Right hindlimb (tissue), 1 donor: ENCODE measurements at regions not wholly inside any gene's neighbourhood (a gene's known extent, or its start where the extent isn't known, plus 50 kb on each side); places are given as distances from the start of the nearest gene placed in this dataset.
"Not testable (repeated sequence)": the region's sequence is repeated elsewhere in the genome, so short reads cannot be mapped to it uniquely, and the experiment has no call there.

ENCODE experiments used
- DNase-seq: peaks from one replicate; pipeline ENCODE4 v3.0.0-alpha.2; 2018

DNA sequence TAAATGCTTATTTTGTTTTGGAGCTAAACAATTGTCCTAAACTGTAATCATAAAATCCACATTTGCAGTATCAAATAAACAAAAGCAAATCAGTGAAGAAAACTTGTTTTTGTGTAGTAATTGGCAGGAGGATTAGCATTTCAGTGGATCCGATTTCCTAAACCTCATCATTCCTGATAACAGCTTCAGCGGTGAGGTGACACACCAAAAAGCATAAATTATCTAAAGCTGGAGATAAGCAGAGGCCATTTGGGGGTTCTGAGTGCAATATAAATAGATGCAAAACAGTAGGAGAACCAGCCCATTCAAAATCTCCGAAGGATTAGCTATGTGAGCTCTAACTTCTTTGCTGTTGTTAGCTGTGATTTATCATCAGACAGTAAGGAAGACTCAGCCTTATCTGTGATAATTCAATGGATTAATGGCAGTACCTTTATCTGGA, 235.8 kb downstream of the EPHA7 start:
- DNase-seq, result no peak

DNA sequence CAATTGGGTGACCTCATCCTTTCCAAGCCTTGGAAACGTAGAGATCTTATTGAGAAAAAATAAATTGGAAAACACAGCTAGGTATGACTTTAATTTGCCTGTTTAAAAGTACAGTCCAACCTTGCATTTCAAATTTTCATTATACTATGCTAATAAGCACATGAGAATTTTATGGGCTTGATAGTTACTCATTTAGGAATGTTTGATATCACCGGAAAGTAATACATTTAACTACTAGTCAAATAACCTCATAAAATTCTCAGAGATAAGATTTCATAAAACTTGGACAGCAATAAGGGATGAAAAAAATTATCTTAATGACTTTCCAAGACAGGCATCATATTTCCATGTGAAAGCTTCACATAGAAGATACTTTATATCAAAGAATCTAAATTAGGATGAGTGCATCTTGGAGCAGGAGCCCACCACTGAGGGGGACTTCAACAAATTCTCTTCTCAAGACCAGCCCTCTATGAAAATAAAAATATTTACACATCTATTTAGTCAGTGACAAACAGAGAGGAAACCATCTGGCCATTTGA, 236.3 kb downstream of the EPHA7 start:
- DNase-seq, result no peak

DNA sequence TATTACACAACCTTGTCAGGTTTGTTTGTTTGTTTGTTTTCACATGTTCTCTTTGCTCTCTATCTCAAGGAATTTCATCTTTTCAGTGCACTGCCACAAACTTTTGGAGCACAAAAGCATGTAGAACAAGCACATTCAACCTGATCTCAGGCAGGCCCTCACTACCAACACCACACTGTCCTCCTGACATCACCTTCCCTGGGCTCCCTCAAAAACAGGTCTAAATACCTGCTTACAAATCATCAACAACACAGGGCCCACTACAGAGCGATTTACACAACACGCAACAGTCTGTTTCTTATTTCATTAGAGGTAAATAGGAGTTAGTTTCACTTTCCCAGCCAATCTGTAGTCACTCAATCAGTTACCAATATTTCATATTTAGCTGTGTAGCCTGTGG, 241.4 kb downstream of the EPHA7 start:
- DNase-seq, result no peak

DNA sequence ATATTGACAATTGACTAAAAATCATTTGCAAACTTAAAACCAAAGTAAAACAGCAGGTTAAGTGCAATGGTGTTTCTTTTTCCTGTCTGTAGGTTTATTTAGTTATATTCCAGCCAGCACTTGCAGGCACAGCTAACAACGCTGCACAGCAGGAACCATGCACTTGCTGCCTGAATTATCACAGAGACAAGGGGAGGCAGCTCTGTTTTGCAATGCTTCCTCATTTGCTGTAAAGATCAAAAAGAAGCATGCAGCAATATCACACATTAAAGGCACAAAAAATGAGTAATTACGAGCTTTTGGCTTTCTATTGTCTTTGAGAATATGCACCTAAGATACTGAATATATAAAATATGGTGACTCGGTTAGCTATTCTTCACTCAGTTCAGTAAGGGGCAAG, 241.9 kb downstream of the EPHA7 start:
- DNase-seq, result no peak

DNA sequence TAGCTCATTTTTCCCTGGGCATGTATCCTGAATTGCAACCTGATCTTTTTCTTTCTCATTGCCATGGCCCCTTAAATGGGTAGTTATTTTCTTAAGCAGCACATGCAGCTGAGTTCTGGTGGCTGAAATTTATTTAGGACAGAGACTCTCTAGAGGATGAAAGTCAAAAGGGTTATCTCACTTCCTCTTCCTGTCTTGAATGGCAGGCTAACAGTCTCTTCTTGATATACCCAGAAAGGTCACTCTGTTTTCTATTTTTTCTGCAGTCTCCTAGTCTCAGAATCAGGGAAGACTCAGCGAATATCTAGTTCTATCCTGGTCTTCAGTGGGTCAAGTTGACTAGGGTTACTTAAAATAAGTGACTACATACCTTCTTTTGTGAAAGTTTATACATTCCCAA, 243.3 kb downstream of the EPHA7 start:
- DNase-seq, result no peak

DNA sequence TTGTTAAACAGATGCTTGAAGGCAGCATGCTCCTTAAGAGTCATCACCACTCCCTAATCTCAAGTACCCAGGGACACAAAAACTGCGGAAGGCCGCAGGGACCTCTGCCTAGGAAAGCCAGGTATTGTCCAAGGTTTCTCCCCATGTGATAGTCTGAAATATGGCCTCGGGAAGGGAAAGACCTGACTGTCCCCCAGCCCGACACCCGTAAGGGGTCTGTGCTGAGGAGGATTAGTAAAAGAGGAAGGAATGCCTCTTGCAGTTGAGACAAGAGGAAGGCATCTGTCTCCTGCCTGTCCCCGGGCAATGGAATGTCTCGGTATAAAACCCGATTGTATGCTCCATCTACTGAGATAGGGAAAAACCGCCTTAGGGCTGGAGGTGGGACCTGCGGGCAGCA, 245.8 kb downstream of the EPHA7 start:
- DNase-seq, result not testable (repeated sequence)

DNA sequence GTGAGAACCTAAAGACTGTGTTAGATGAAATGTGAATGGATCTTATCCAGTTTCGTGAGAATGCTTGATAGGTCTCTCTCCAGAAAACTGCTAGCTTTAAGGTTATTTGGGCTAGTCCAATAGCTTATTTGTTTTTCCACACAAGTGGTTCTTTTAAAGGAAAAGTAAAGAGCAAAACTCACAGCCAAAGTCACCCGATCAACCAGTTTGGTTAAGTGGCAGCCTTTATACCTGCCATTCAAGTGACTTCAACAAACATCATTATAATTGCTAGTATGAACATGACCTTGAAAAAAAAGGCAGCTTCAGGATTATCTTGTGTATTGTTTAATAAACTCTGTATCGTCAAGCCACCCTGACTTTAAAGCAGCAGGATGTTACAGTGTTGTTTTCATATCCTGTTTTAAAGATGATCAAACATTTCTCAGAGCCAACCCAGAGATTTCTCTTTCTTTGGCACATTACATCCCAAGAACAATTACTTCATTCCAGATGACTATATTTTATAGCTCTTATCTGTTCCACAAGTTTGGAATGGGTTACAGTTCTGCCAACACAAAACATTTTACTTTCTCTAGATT, 253.4 kb downstream of the EPHA7 start:
- DNase-seq, result no peak

DNA sequence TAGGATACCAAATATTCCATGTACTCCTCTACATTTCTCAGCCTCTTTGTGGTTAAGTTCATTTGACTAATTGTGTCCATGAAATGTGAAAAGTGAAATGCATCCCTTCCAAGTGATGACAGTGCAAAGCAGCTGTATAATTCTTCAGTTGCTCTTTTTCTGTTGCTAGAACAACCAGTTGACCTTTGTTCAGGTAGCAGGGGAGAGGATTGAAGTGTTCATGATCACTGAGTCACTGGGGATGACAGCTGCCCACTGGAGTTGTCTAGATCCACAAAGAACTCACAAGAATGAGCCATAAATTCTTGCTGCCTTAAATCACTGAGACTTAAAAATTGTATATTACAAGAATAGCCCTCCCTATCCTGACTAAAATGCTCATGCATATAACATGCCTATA, 254.6 kb downstream of the EPHA7 start:
- no peak for DNase-seq

DNA sequence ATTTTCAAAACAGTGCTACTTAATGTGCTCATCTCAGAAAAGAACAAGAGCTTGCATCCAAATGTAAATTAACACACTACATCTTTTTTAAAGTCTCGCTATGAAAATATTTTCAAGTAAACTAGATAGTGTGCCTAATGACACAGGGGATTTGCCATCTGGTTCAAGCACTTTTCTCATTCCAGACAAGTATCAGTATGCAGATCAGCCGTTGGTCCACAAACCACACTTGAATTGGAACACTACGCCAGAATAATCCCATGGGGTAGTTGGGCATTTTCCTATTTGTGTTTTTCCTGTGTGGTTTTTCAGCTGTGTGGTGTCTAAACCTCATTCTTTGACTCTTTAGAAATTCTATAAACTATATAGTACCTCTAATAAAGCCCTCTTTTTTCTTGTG, 256.2 kb downstream of the EPHA7 start:
- DNase-seq, result no peak

DNA sequence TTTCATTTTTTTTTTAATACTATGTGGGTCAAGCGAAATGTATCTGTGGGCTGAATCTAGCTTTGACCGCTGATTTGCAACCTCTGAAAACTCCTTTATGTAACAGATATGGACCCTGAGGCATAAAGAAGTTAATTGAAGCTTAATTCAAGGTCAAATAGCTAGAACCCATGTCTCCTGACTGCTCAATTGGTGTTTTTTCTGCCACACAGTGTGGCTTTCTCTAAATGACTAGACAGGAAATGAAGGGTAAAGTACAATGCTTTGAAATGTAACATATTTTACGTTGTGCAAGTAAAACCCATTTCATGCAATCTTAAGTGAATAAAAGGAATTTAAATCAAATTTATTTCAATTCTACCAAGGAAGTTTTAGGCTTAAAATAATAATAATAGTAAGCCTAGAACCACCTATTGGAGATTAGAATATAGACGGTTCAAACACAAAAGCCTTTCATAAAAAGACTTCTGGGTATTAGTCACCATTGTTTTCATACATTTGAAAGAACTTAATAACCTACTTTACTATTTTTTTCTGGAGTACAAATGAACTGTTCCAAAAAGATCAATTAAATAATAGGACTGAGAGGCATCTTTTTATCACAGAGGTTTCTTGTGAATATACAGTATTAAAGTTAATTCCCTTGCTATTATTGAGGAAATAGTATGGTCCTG, 279.8 kb downstream of the EPHA7 start:
- no peak for DNase-seq

DNA sequence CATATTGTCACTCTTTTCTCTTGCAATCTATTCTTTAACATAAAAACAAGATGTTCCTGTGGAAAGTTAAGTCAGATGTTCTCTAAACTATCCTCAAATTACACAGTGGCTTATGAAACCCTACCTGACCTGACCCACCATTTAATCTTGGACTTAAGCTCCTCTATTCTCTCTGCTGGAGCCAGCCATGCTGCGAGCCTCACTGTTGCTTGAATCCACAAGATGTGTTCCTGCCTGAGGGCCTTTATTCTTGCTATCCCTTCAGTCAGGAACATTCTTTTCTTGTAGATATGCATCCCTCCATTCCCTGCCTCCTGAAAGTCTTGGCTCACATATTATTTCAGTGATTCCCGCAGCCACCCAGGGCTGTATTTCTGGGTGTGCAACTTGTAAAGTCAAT, 283.2 kb downstream of the EPHA7 start:
- no peak for DNase-seq

DNA sequence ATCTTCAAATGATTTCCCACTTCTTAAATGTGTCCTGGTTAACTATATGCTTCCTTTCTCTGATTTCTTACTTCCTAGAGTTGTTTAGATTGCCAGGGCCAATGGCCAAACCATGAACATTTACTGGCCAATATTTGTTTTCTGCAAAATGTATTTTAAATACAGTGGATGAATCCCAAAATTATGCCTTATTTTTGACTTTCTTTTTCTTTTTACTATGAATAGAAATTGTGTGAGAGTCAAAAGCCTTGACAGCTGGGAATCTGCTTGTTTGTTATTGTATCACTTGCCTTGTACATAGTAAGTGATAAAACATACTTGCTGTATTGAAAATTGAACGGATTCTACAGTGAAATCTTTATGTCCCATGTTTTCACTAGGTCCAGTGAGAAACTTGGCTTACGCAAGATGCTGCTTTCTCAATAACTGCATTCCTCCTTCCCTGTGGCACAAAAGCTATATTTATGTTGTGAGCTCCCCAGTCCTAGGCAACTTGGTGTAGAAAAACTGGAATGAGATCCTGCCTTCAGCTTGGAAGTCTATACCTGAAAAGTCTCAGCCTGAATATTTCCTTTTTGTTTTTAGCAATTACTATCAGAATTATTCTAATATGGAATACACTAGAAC, 295.2 kb downstream of the EPHA7 start:
- DNase-seq, result no peak

DNA sequence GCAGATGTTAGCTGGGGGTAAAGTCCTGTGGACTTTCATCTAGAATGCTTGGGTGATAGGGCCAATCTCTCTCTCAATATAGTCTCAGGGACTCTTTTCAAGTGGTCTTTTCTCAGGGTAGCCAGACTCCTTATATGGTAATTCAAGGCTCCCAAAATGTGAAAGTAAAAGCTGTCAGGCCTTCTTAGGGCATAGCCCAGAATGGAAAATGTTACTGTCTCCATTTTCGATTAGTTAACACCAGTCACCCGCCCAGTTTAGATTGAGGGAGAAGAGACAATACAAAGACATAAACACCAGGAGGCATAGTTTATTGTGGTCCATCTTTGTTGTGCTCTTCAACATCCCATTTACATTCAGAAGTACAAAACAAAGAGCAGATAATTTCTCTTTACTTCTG, 295.8 kb downstream of the EPHA7 start:
- no peak for DNase-seq

DNA sequence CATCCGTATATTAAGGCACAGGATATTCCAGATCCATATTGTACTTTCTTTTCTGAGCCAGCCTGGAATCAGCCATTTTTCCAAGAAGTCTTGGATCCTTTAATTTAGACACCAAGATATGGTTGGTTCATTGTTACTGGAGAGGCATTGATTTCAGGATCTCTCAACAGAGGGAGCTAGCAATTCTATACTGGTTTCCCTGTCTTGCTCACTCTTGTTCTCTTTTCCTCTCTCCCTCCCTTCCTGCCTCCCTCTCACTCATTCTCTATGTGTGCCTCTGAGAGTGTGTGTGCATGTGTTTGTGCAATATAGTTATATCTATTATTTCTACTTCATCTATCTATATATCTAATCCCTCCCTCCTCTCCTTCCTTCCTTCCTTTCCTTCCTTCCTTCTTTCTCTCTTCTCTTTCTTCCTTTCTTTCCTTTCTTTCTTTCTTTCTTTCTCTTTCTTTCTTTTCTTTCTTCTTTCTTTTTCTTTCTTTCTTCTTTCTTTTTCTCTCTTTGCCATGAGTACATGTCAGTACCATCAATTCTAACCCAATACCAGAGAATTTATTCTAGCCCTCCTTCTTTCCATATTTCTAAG, 299.1 kb downstream of the EPHA7 start:
- DNase-seq, result no peak

DNA sequence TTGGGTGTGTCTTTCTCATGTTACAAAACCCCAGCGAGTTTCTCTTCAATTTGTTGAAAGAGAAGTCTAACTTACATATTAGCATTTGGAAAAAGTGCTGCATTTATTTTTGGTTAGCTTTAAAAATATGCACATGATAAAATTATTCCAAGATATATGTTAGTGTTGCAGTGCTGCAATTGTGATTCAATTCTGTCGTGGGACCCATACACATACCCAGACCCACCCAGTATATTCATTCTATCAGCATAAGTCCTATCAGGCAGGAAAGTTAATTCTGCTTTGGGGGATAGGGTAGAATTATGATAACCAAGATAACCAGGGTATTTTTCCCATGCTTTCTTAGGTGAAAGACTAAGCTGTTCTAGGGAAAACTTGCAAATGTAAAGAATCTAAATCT, 313.5 kb downstream of the EPHA7 start:
- no peak for DNase-seq

DNA sequence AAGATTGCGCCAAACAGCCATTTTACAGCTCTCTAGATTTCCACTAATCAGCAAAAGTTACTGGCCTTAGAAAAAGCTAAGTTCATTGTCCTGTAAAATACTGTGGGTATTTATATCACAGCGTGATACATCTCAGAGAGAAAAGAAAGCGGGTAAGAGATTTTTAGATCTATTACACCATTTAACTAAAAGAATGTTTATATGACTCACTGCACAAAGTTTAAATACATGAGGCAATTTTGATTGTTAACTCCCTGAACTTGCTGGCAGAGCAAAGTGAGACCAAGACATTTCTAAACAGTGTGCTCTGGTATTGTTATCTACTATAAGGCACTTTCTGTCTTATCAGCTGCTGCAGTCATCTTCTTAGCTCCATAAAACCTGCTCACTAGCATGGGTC, 314.3 kb downstream of the EPHA7 start:
- no peak for DNase-seq

DNA sequence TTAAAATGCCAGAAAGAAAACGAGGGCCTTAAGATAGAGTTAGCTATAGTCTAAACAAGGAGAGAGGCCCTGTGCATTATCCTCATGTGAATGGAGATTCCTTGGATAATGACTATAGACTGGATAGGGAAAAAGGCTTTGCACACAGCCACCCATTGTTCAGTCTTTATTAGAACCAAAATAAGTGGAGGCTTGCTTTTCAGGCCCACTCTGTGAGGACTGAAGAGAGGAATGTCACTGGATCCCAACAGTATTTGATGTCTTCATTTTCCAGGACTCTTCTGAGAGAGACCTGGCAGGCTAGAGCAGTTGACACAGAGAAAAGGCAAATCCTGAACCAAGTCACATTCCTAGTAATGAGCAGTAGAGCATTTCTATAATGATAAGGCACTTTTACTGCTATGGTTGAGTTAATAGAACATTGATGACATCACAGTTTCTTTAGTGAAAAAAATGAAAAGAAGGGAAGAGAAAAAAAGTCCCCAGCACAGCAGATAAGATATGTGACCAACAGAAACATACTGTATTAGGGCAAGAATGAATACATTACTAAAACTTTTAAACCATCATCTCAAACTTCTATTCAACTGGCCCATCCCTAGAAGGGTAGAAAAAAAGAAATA, 315.1 kb downstream of the EPHA7 start:
- DNase-seq, result no peak

DNA sequence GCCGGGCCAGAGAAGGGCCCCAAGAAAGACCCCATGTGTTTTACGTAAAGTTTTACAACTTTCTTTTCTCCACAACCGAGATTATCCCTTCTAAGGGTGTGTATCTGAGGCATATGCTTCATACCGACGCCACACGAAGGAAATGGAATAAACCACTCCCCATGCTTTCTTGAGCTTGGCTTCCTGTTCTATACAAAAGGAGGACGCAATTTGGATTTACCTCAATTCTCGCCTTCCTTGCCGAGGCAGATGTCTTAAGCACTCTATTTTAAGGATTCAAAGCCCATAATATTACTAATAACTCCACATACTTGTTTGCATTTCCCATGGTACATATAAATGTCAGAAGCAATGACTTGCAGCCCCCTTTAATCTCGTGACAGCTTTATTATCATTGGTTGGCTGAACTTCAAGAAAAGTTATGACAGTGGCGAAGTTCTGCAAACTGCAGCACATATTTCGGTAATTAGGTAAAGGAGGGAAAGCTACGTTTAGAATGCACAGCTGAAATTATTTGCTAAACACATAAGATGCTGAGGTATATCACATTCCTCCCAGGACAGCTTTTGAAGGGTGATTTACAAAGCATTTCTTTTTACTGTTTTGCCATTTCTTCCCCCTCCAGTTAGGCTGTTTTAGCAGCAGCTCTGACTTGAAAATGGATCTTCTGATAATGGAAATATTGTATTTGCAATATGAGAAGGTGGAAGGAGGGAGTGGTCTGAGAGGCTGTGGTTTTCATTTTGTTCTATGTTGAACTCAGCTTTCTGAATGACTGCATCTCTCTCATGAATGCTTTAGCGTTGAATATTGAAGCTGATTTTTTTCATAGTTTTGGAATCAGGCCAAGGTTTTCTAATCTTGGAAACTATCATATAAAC, 330.5 kb downstream of the EPHA7 start:
- DNase-seq, result peak; percentile 52

DNA sequence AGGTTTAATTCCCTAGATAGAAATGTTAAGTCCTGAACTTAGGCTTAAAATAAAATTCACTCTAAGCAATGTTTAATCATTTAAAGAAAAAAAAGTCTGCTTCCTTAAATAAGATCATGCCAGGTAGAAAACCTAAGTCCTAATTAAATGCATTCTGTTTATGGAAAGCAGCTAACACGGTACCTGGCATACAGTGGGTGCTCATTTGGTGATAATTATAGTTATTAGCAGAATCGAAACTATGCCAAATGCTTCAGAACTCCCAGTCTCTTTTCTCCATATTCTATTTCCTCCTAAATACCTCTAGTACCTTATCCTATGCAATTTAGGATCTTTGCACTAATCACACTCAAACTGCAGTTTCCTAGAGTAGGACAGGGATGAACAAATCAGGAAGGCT, 331.8 kb downstream of the EPHA7 start:
- DNase-seq, result no peak

DNA sequence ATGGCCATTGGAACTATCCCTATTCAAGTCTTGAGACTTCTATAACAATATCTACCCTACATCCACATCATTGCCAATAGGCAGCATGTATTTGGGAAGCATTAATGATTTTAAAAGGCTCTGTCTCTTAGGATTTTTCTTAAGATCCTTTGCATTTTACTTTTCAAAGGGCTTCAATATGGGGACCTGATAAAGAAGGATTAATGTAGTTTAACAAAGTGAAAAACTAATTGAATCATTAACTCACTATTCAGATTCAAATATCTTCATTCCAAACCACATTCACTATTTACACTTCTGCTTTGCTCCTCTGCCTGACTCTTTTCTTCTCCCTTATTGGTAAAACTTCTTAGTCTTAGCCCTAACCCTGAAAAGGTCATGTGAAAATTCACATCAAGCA, 333.0 kb downstream of the EPHA7 start:
- DNase-seq, result no peak

DNA sequence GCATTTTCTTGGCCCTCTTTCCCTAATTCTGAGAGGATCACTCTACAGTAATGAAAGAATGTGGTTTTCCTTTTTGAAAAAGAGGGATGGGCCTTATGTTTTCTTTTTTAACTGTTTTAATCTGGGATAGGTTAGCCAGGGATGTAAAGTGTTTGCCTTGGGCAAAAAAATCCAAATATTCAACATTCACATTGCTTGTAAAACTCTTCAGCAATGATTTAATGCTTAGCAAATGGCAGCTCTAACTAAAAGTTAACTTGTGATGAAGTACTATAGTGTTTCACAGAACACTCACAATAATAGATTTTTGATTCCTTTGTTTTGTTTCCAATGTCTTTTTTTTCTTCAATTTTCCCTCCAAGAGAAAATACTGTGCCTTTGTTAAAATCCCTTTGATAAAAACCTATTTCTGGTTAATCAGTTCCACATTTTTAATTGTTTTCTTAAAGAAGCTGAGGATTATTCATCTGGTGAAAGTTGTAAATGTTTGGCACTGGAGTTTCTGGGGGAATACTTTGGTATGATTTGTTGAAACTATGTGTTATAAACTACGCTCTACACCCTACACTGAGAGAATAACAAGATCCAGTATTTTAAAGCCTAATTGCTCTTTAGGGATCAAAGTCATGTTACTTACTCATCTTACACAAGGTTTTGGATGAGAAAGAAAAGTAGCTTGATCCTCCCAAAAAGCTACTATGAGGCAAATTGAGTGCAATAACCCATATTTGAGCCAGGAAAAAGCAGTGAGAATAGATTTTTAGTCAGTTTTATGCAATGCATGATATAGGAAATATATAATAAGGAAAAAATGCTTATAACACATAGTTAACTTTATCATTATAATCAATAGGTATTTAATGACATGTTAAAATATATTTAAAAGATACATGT, 335.8 kb downstream of the EPHA7 start:
- no peak for DNase-seq
